ENCODE measurements at regions not wholly inside any gene's neighbourhood (a gene's known extent, or its start where the extent isn't known, plus 50 kb on each side); places are given as distances from the start of the nearest gene placed in this dataset.

DNA sequence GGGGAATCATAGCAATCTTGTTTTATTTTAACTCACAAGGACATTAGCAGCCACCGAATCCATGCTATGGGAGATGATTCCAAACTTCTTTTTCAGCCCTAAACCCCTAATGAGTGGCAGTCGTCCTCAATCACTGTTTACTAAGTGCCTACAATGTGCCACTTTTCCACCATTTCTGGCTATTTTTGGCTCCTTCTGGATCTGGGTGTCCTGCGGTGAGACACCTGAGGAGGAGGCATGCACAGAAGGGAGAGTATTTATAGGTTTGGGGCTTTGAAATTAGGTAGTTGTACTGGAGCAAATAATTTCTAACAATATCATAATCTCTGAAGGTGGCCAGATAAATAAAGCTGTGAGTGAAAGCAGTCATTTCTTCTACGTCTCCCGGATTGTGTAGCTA, 1125.6 kb downstream of the BCL11B start:
- Mint-ChIP-seq H3K36me3 (peaks cover 7% of the 10 kb centered on the region), H3K4me1 (peaks cover 53 to 70% (median 58%) of the 10 kb centered on the region in 3 donors), H3K4me3 (peak overlapping the region in 1 of 3 donors; percentile 3), H3K9me3 (peaks cover 0 to 4% (median 0%) of the 10 kb centered on the region in 3 donors), H3K27me3 (no peaks in the 10 kb centered on the region), H3K27ac (peak overlapping the region; percentile 13 to 85)
- no peaks in the 10 kb centered on the region for H3K27me3 ChIP-seq (replicated peaks in 1 of 2; ENCODE audit: control insufficient read depth in 2 of 2, extremely low read depth in 1 of 2, insufficient read depth in 2 of 2, low read length in 1 of 2)
- no peak overlapping the region for H3K27ac ChIP-seq (ENCODE audit: low read length)
- ChIA-PET CTCF (interaction anchor here (0.9 kb wide), 2 partner anchors 9 to 803 kb away, joined by 3 to 4 read pairs; no protein-coding TSS in a partner anchor), POLR2A (interaction anchor here in 1 of 2 donors (0.6 kb wide), 1 partner anchor 83 kb away, joined by 3 read pairs; no protein-coding TSS in a partner anchor)
- no peak for DNase-seq
- peaks cover 22 to 31% of the 10 kb centered on the region in 2 experiments for H3K4me1 ChIP-seq (ENCODE audit: control insufficient read depth in 1 of 2, extremely low read depth in 1 of 2, insufficient read depth in 2 of 2, low read length in 2 of 2)
- no peak overlapping the region for H3K4me3 ChIP-seq (ENCODE audit: control insufficient read depth in 1 of 2, extremely low read depth in 1 of 2, low read length in 1 of 2)
- H3K36me3 ChIP-seq (ENCODE audit: control insufficient read depth in 2 of 2, extremely low read depth in 1 of 2, insufficient read depth in 1 of 2, low read length in 1 of 2) = no peaks in the 10 kb centered on the region
- no peak for ATAC-seq (replicated peaks in 1 of 4)
- 100% methylated on average over 1 of the region's 5 CpGs for WGBS (ENCODE audit: insufficient coverage)
- no peaks in the 10 kb centered on the region for H3K9me3 ChIP-seq

- peaks cover 4% of the 10 kb centered on the region for H3K36me3 Mint-ChIP-seq
- H3K27me3 ChIP-seq (replicated peaks in 1 of 2; ENCODE audit: control insufficient read depth in 2 of 2, extremely low read depth in 1 of 2, insufficient read depth in 2 of 2, low read length in 1 of 2) = no peaks in the 10 kb centered on the region
- H3K4me3 Mint-ChIP-seq = no peak overlapping the region
- H3K4me1 Mint-ChIP-seq = peaks cover 63 to 76% (median 70%) of the 10 kb centered on the region in 3 donors
- ChIA-PET POLR2A (no interaction called here), CTCF (interaction anchor here in 1 of 2 donors (0.5 kb wide), 1 partner anchor 12 kb away, joined by 3 read pairs; no protein-coding TSS in a partner anchor)
- DNase-seq (no peak), ATAC-seq (replicated peaks in 1 of 4) (no peak)
- H3K4me3 ChIP-seq (ENCODE audit: control insufficient read depth in 1 of 2, extremely low read depth in 1 of 2, low read length in 1 of 2) = no peak overlapping the region
- peaks cover 0 to 4% (median 0%) of the 10 kb centered on the region in 3 donors for H3K9me3 Mint-ChIP-seq
- H3K36me3 ChIP-seq (ENCODE audit: control insufficient read depth in 2 of 2, extremely low read depth in 1 of 2, insufficient read depth in 1 of 2, low read length in 1 of 2) = no peaks in the 10 kb centered on the region
- peak overlapping the region in 1 of 2 donors; percentile 29 for H3K27ac Mint-ChIP-seq
- WGBS (ENCODE audit: insufficient coverage) = 100% methylated on average over 3 of the region's 4 CpGs
- no peaks in the 10 kb centered on the region for H3K9me3 ChIP-seq
- peaks cover 11 to 47% of the 10 kb centered on the region in 2 experiments for H3K4me1 ChIP-seq (ENCODE audit: control insufficient read depth in 1 of 2, extremely low read depth in 1 of 2, insufficient read depth in 2 of 2, low read length in 2 of 2)
- no peaks in the 10 kb centered on the region for H3K27me3 Mint-ChIP-seq
- H3K27ac ChIP-seq (ENCODE audit: low read length) = no peak overlapping the region
These were observed 1117.7 kb downstream of the BCL11B start for GRCh38 chr14:98154254-98154653.

DNA sequence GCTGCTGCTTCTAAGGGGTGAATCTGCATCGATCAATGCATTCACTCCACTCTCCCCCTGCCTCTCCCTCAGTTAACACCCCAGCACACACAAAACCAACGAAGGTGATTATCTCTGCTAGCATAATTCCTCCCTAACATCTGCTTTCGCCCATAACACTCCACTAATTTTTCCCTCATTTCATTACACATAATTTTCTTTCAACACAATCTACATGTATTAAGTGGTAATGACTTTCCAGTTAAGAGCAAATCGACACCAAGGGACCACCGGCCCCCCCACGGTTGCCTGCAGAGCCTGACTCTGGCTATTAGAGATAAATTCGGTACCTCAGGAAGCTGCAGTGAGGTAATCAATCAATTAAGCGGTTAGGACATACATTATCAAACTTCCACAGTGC, 1115.6 kb downstream of the BCL11B start:
- POLR2A ChIA-PET = no interaction called here
- peak overlapping the region in 1 of 2 donors; percentile 89 for H3K27ac Mint-ChIP-seq

DNA sequence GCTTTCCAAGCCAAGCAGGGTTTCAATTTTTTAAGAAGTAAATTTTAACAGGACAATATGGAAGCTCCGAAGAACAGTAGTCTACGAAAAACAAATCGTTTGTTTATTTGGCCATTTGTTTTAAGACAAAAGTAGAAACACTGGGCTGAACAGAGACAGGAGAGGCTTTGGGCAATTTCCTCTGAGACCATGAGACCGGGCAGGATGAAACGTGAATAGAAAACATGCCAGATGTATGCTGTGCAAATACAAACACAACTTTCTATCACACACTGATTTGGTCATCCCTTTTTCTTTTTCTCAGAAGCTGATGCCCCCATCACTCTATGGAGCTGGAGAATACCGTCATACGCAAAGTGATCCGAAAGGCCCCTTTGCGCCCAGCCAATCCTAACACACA, 1111.1 kb downstream of the BCL11B start:
- ChIA-PET POLR2A (interaction anchor here in 1 of 2 donors (0.7 kb wide), 1 partner anchor 11 kb away, joined by 4 read pairs; no protein-coding TSS in a partner anchor), CTCF (no interaction called here)
- Mint-ChIP-seq H3K36me3 (no peaks in the 10 kb centered on the region), H3K4me3 (no peak overlapping the region), H3K27me3 (no peaks in the 10 kb centered on the region), H3K27ac (peak overlapping the region in 1 of 2 donors; percentile 65), H3K4me1 (peaks cover 60 to 79% (median 71%) of the 10 kb centered on the region in 3 donors), H3K9me3 (no peaks in the 10 kb centered on the region)
- Histone ChIP-seq H3K4me3 (ENCODE audit: control insufficient read depth in 1 of 2, extremely low read depth in 1 of 2, low read length in 1 of 2) (no peak overlapping the region), H3K27me3 (replicated peaks in 1 of 2; ENCODE audit: control insufficient read depth in 2 of 2, extremely low read depth in 1 of 2, insufficient read depth in 2 of 2, low read length in 1 of 2) (no peaks in the 10 kb centered on the region), H3K36me3 (ENCODE audit: control insufficient read depth in 2 of 2, extremely low read depth in 1 of 2, insufficient read depth in 1 of 2, low read length in 1 of 2) (peaks cover 0 to 5% of the 10 kb centered on the region in 2 donors), H3K4me1 (ENCODE audit: control insufficient read depth in 1 of 2, extremely low read depth in 1 of 2, insufficient read depth in 2 of 2, low read length in 2 of 2) (peaks cover 16 to 44% of the 10 kb centered on the region in 2 experiments), H3K27ac (ENCODE audit: low read length) (no peak overlapping the region), H3K9me3 (no peaks in the 10 kb centered on the region)
- no peak for ATAC-seq (replicated peaks in 1 of 4)
- DNase-seq = no peak
- WGBS (ENCODE audit: insufficient coverage) = 89% methylated on average over 9 of the region's 9 CpGs

More for the DNA sequence above, 1115.6 kb downstream of the BCL11B start:
- Mint-ChIP-seq H3K4me1 (peaks cover 64 to 72% (median 72%) of the 10 kb centered on the region in 3 donors), H3K27me3 (no peaks in the 10 kb centered on the region), H3K36me3 (no peaks in the 10 kb centered on the region), H3K4me3 (peak overlapping the region in 2 of 3 donors; percentile 30 to 37), H3K9me3 (no peaks in the 10 kb centered on the region)
- CTCF ChIA-PET = no interaction called here
- Histone ChIP-seq H3K27me3 (replicated peaks in 1 of 2; ENCODE audit: control insufficient read depth in 2 of 2, extremely low read depth in 1 of 2, insufficient read depth in 2 of 2, low read length in 1 of 2) (no peaks in the 10 kb centered on the region), H3K4me3 (ENCODE audit: control insufficient read depth in 1 of 2, extremely low read depth in 1 of 2, low read length in 1 of 2) (no peak overlapping the region), H3K9me3 (no peaks in the 10 kb centered on the region), H3K27ac (ENCODE audit: low read length) (no peak overlapping the region), H3K36me3 (ENCODE audit: control insufficient read depth in 2 of 2, extremely low read depth in 1 of 2, insufficient read depth in 1 of 2, low read length in 1 of 2) (no peaks in the 10 kb centered on the region), H3K4me1 (ENCODE audit: control insufficient read depth in 1 of 2, extremely low read depth in 1 of 2, insufficient read depth in 2 of 2, low read length in 2 of 2) (peaks cover 8 to 41% of the 10 kb centered on the region in 2 experiments)
- DNase-seq (no peak), ATAC-seq (replicated peaks in 1 of 4) (no peak)
- WGBS (ENCODE audit: insufficient coverage) = 90% methylated on average over 2 of the region's 8 CpGs

DNA sequence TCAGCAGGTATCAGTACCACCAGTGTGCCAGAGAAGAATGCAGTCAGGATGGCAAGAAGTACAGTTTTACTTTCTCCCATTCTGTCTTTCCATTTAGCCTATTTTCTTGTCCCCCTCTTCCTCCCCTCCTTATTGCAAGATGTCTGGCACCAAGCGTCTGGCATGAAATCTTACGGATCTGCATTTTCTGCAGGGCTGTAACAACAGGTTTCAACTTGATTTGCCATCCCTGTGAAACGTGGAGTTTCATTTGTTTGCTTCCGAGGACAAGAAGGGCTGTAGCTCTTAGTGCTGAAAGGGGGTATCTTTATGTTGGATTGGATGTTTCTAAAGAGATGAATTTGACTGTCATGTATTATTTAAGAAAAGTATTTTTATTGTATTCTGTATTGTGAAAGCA, 1110.6 kb downstream of the BCL11B start:
- ATAC-seq (replicated peaks in 1 of 4) (no peak), DNase-seq (no peak)
- Histone ChIP-seq H3K27ac (ENCODE audit: low read length) (no peak overlapping the region), H3K36me3 (ENCODE audit: control insufficient read depth in 2 of 2, extremely low read depth in 1 of 2, insufficient read depth in 1 of 2, low read length in 1 of 2) (peaks cover 0 to 5% of the 10 kb centered on the region in 2 donors), H3K4me3 (ENCODE audit: control insufficient read depth in 1 of 2, extremely low read depth in 1 of 2, low read length in 1 of 2) (no peak overlapping the region), H3K27me3 (replicated peaks in 1 of 2; ENCODE audit: control insufficient read depth in 2 of 2, extremely low read depth in 1 of 2, insufficient read depth in 2 of 2, low read length in 1 of 2) (no peaks in the 10 kb centered on the region), H3K9me3 (no peaks in the 10 kb centered on the region), H3K4me1 (ENCODE audit: control insufficient read depth in 1 of 2, extremely low read depth in 1 of 2, insufficient read depth in 2 of 2, low read length in 2 of 2) (peaks cover 18 to 43% of the 10 kb centered on the region in 2 experiments)
- Mint-ChIP-seq H3K36me3 (no peaks in the 10 kb centered on the region), H3K4me3 (peak overlapping the region in 2 of 3 donors; percentile 18 to 43), H3K4me1 (peaks cover 60 to 79% (median 71%) of the 10 kb centered on the region in 3 donors), H3K27me3 (no peaks in the 10 kb centered on the region), H3K27ac (peak overlapping the region; percentile 43 to 65), H3K9me3 (no peaks in the 10 kb centered on the region)
- POLR2A ChIA-PET = no interaction called here
- whole genome bisulfite sequencing (ENCODE audit: insufficient coverage) = 90% methylated on average over 3 of the region's 4 CpGs
- CTCF ChIA-PET = no interaction called here

DNA sequence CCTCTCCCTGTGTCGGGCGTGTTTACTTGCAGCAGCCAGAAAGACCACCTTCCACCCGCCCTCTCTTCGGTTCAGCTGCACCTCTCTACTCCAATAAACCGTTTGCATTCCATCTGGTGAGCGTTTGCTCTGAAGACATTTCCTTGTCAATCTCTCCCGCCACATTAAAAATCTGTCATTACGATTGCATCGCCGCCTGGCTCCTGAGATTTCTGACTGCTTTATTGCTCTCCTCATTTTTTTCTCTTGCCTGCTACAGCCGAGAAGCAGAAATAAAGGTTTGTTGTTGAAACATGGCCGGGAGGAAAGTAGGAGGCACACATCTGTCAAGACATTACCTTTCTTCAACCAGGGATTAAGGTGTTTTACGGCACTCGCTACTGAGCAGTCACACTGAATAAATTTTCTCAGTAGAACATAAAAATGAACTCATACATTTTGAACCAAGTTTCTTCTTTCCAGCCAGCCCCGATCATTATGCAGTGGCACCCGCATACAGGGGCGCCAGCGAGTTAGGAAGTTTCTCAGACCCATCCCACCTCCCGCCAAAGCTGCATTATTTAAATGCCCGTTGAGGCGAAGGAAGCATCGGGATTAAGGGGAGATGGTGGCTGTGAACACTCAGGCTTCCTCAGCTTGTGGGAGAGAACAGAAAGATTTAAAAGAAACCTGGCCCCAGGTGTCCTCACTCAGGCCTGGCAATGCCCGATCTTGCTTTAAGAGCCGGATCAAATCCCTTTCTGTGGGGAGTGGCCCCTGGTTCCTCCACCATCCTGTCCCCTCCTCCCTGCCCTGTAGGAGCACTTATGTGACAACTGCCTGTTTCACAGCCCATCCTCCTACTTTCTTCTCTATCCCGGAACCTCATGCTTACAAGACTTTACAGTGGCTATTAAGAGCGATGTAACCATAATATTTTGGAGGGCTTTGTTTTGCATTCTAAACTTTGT, 1108.9 kb downstream of the BCL11B start:
- no peaks in the 10 kb centered on the region for H3K27me3 ChIP-seq (replicated peaks in 1 of 2; ENCODE audit: control insufficient read depth in 2 of 2, extremely low read depth in 1 of 2, insufficient read depth in 2 of 2, low read length in 1 of 2)
- H3K4me1 Mint-ChIP-seq = peaks cover 69 to 88% (median 79%) of the 10 kb centered on the region in 3 donors
- 90% methylated on average over 10 of the region's 26 CpGs for WGBS (ENCODE audit: insufficient coverage)
- peaks cover 36 to 53% of the 10 kb centered on the region in 2 experiments for H3K4me1 ChIP-seq (ENCODE audit: control insufficient read depth in 1 of 2, extremely low read depth in 1 of 2, insufficient read depth in 2 of 2, low read length in 2 of 2)
- peaks cover 0 to 5% of the 10 kb centered on the region in 2 donors for H3K36me3 ChIP-seq (ENCODE audit: control insufficient read depth in 2 of 2, extremely low read depth in 1 of 2, insufficient read depth in 1 of 2, low read length in 1 of 2)
- peak overlapping the region in 2 of 3 donors; percentile 54 to 80 for H3K4me3 Mint-ChIP-seq
- CTCF ChIA-PET = interaction anchor here in 1 of 2 donors (1.1 kb wide), 1 partner anchor 61 kb away, joined by 6 read pairs; no protein-coding TSS in a partner anchor
- no peaks in the 10 kb centered on the region for H3K27me3 Mint-ChIP-seq
- POLR2A ChIA-PET = interaction anchor here in 1 of 2 donors (0.6 kb wide), 1 partner anchor 8 kb away, joined by 3 read pairs; no protein-coding TSS in a partner anchor
- no peaks in the 10 kb centered on the region for H3K36me3 Mint-ChIP-seq
- ATAC-seq (replicated peaks in 1 of 4) (no peak), DNase-seq (no peak)
- peak overlapping the region; percentile 75 to 99 for H3K27ac Mint-ChIP-seq
- no peak overlapping the region for H3K27ac ChIP-seq (ENCODE audit: low read length)
- peak overlapping the region in 1 of 2 donors; percentile 36 for H3K4me3 ChIP-seq (ENCODE audit: control insufficient read depth in 1 of 2, extremely low read depth in 1 of 2, low read length in 1 of 2)
- no peaks in the 10 kb centered on the region for H3K9me3 Mint-ChIP-seq
- no peaks in the 10 kb centered on the region for H3K9me3 ChIP-seq
